Calu3 (cell line): ENCODE measurements at regions not wholly inside any gene's neighbourhood (a gene's known extent, or its start where the extent isn't known, plus 50 kb on each side); places are given as distances from the start of the nearest gene placed in this dataset.

Source experiments
- BruUV-seq: library from RNA; stranded (reverse); fragments of 400-500 nt; replicated peaks from 2 replicates; lab custom pipeline; 2021; lab: Mats Ljungman, UMichigan
- CTCF ChIA-PET: fragments of 300-600 bp; sonication (Branson Sonifier 250); formaldehyde crosslinking; loops from one replicate; lab custom pipeline; 2022; ENCODE audit warnings: antibody characterized with exemption; lab: Charles Lee
- DNase-seq: peaks from one replicate; pipeline ENCODE4 v3.0.0; 2022
- H3K27ac Mint-ChIP-seq: one replicate; pipeline ENCODE4 v1.8.0; 2022; ENCODE audit warnings: mixed read lengths; ENCODE audit not compliant: unreplicated experiment
- H3K27me3 Mint-ChIP-seq: one replicate; pipeline ENCODE4 v1.8.0; 2022; ENCODE audit warnings: mixed read lengths; ENCODE audit not compliant: unreplicated experiment
- H3K36me3 Mint-ChIP-seq: one replicate; pipeline ENCODE4 v1.8.0; 2022; ENCODE audit warnings: mild to moderate bottlenecking, moderate library complexity, mixed read lengths; ENCODE audit not compliant: insufficient read depth, unreplicated experiment
- H3K4me1 Mint-ChIP-seq: one replicate; pipeline ENCODE4 v1.8.0; 2022; ENCODE audit warnings: mild to moderate bottlenecking, low read depth, mixed read lengths; ENCODE audit not compliant: unreplicated experiment
- H3K4me3 Mint-ChIP-seq: one replicate; pipeline ENCODE4 v1.8.0; 2022; ENCODE audit warnings: mild to moderate bottlenecking, low read depth, moderate library complexity, mixed read lengths; ENCODE audit not compliant: unreplicated experiment
- H3K9me3 Mint-ChIP-seq: one replicate; pipeline ENCODE4 v1.8.0; 2022; ENCODE audit warnings: low read depth, mixed read lengths; ENCODE audit not compliant: unreplicated experiment
- CTCF ChIP-seq: fragments of 200-600 bp; IDR thresholded peaks from one replicate; pipeline ENCODE4 v1.8.0; 2022; ENCODE audit warnings: antibody characterized with exemption; ENCODE audit not compliant: unreplicated experiment
- intact Hi-C: fragments of 100-400 bp; cut with micrococcal nuclease; formaldehyde crosslinking; loops from one replicate; pipeline ENCODE4 v1.10.0; 2022; ENCODE audit not compliant: unreplicated experiment

GRCh38 chr11:112593440-112593839, 332.8 kb upstream of the PLET1 start:
- H3K4me3 Mint-ChIP-seq, result no peak overlapping the region
- no peak for TF ChIP-seq CTCF
- H3K27ac Mint-ChIP-seq, result no peak overlapping the region
- H3K27me3 Mint-ChIP-seq, result no peaks in the 10 kb centered on the region
- peaks cover 2% of the 10 kb centered on the region for H3K9me3 Mint-ChIP-seq
- no peaks in the 10 kb centered on the region for H3K36me3 Mint-ChIP-seq
- intact Hi-C loops, result no loop called here
- no peaks in the 10 kb centered on the region for H3K4me1 Mint-ChIP-seq
- BruUV-seq, result no TSS peak
- DNase-seq, result no peak
- CTCF ChIA-PET, result interaction anchor here (0.5 kb wide), 1 partner anchor 526 kb away, joined by 3 read pairs; no protein-coding TSS in a partner anchor

- no TSS peak for BruUV-seq
- intact Hi-C loops, result no loop called here
- no peak for DNase-seq
- Mint-ChIP-seq H3K4me3 (no peak overlapping the region), H3K36me3 (no peaks in the 10 kb centered on the region), H3K4me1 (no peaks in the 10 kb centered on the region), H3K27me3 (no peaks in the 10 kb centered on the region), H3K9me3 (peaks cover 2% of the 10 kb centered on the region), H3K27ac (no peak overlapping the region)
- TF ChIP-seq CTCF, result no peak
- CTCF ChIA-PET, result no interaction called here
Observed at GRCh38 chr11:112596324-112596723, 335.7 kb upstream of the PLET1 start.

- Mint-ChIP-seq H3K4me3 (no peak overlapping the region), H3K27me3 (no peaks in the 10 kb centered on the region), H3K9me3 (peaks cover 2% of the 10 kb centered on the region), H3K4me1 (no peaks in the 10 kb centered on the region), H3K36me3 (no peaks in the 10 kb centered on the region), H3K27ac (no peak overlapping the region)
- DNase-seq, result no peak
- no TSS peak for BruUV-seq
- CTCF ChIA-PET, result no interaction called here
- TF ChIP-seq CTCF, result no peak
- intact Hi-C loops, result no loop called here
Observed at GRCh38 chr11:112597286-112597790, 336.7 kb upstream of the PLET1 start.

- no peak for TF ChIP-seq CTCF
- Mint-ChIP-seq H3K27me3 (no peaks in the 10 kb centered on the region), H3K4me3 (no peak overlapping the region), H3K27ac (no peak overlapping the region), H3K4me1 (no peaks in the 10 kb centered on the region), H3K9me3 (peaks cover 2% of the 10 kb centered on the region), H3K36me3 (no peaks in the 10 kb centered on the region)
- BruUV-seq, result no TSS peak
- no peak for DNase-seq
- CTCF ChIA-PET, result no interaction called here
- intact Hi-C loops, result no loop called here
Observed at GRCh38 chr11:112599265-112599664, 338.6 kb upstream of the PLET1 start.
